Activated T-cell treated with anti-CD3 and anti-CD28 coated beads, Interleukin-2, amount 50 U/mL, for 1 hour (primary cell): ENCODE measurements at regions not wholly inside any gene's neighbourhood (a gene's known extent, or its start where the extent isn't known, plus 50 kb on each side); places are given as distances from the start of the nearest gene placed in this dataset.
"Not testable (repeated sequence)": the region's sequence is repeated elsewhere in the genome, so short reads cannot be mapped to it uniquely, and the experiment has no call there.

Experiments used
- DNase-seq: peaks from one replicate; pipeline ENCODE4 v3.0.0-alpha.2; 2020

- no peak for DNase-seq
These were observed 296.6 kb upstream of the DAB2 start for GRCh38 chr5:39721394-39721793.

GRCh38 chr5:39720136-39720535 is 295.4 kb upstream of the DAB2 start:
- DNase-seq, result no peak

DNA sequence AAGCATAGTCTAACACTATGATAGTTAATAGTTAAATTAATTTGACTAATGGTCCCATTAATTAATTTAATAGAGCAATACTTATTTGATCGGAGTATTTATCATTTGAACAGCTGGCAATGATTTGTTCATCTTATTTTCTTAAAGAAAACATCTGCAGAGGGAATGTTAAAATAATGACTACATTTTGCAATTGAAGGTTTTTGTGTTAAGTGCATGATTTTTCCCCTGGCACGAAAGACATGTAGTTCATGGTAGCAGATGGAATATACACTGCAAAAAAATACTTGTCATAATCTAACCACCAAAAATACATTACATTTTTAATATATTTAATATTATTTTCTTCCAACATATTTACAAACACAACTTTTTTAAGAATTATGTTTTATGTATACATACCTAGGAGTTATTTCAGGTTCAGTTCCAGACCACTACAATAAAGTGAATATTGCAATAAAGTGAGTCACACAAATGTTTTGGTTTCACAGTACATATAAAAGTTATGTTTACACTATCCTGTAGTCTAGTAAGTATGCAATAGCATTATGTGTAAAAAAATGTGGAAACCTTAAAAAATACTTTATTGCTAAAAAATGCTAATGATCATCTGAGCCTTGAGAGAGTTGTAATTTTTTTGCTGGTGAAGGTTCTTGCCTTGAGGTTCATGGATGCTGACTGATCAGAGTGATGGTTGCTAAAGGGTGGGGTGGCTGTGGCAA is 292.6 kb upstream of the DAB2 start:
- DNase-seq, result no peak

DNA sequence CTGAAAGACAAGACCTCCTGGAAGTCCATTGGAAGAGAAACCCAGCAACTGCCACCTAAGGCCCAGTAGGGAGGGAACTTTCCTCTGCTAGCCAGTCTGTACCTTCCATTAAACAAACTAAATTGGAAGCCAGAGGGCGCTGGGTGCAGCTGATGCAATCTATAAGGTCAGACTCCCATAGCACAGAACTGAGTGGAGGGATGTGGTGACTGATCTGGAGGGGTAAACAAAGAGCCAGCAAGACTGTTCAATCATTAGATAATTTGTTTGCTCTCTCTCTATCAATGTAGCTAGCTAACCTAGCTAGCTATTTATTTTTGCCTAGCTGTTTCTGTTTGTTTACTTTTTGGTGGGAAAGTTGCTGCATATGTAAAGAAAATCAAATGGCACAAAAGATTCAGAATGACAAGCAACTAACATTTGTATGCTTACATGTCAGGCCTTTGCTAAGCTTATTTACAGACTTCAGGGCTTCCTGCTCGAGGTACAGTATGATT is 291.8 kb upstream of the DAB2 start:
- peak; percentile 17 for DNase-seq

DNA sequence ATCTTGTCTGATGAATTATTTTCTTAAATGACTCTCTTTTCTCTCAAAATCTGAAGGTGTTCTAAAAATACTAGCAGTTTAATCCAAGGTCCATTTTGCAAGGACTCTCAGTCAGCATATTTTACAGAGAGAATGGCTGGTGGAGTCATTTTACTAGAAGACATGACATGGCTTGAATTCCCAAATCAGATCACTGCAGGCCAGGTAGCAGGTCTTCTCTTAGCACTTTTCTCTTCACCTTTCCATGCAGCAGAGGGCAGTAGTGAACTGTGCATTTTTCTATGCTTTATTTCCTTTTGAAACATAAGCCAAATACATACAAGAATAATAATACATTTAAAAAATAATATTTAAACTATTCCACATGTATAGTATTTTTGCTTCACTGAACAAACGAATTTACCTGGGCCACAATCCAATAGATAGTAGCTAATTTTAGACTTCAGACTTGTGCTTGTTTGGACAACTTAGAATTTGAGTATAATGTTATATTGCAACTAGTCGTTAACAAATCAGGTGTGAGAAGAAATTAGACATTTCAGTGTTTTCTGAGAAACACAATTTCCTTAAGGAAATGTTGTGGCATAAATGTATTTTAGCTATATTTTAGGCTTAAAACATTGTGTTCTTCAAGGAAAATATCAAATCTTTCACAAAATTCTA is 289.4 kb upstream of the DAB2 start:
- DNase-seq, result no peak

- DNase-seq, result no peak
These were observed 288.6 kb upstream of the DAB2 start for GRCh38 chr5:39713250-39713916.

GRCh38 chr5:39712316-39713249 is 287.8 kb upstream of the DAB2 start:
- no peak for DNase-seq

DNA sequence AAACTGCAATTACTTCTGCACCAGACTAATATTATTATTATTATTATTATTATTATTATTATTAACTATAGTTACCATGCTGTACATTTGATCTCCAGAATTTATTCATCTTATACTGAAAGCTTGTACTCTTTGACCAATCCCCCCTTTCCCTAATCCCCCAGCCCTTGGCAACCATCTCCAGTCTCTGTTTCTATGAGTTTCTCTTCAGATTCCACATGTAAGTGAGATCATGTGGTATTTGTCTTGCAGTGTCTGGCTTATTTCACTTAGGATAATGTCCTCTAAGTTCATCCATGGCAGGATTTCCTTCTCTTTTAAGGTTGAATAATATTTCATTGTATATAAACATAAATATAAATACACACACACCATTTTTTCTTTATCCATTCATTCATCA is 287.0 kb upstream of the DAB2 start:
- no peak for DNase-seq

- DNase-seq, result no peak
These were observed 284.3 kb upstream of the DAB2 start for GRCh38 chr5:39709032-39709431.

GRCh38 chr5:39702928-39703327 is 278.1 kb upstream of the DAB2 start:
- DNase-seq, result no peak

DNA sequence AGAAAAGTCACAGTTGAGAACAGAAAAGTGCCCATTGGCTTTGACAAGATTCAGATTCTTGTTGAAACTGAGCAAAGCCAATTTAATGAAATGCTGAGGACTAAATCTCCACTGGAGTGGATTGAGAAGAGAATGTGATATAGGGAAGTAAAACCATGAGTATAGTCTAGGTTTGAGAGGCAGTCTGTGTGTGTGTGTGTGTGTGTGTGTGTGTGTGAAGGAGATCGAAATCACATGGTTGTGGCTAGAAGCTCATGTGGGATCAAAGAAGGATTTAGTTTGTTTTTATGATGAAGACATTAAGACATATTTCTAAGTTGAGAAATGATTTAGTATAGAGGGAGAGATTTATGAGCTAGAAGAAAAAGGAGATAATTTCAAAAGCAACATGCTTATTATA is 275.7 kb upstream of the DAB2 start:
- no peak for DNase-seq

DNA sequence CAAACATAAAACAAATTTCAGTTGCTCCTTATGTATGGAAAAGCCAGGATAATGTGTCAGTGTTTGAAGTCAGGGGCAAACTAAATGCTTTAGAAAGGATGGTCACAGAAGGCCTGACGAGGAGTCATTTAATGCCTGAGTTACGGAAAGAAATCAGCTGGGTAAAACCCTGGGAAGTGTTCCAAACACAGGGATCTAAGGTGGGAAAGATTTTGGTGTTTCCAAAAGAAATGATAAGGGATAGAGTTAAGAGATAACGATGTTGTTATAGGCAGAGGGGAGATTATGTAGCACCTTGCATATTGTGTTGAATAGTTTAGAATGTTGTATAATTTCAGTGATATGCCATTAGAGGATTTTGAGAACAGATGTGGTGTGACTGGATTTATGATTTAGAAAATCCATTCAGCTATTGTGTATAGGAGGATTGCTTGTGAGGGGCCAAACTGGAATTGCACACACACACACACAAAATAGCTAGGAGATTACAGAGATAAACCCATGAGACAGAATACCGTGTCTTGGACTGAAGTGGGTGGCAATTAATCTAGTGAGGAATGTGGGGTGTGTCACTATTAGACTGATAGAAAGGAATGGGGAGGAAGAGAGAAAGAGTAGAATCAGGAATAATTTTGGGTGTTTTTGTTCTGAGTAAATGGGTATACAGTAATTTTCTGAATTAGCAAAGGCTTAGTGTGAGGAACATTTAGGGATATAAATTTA is 274.2 kb upstream of the DAB2 start:
- no peak for DNase-seq

- no peak for DNase-seq
These were observed 273.1 kb upstream of the DAB2 start for GRCh38 chr5:39697881-39698280.

DNA sequence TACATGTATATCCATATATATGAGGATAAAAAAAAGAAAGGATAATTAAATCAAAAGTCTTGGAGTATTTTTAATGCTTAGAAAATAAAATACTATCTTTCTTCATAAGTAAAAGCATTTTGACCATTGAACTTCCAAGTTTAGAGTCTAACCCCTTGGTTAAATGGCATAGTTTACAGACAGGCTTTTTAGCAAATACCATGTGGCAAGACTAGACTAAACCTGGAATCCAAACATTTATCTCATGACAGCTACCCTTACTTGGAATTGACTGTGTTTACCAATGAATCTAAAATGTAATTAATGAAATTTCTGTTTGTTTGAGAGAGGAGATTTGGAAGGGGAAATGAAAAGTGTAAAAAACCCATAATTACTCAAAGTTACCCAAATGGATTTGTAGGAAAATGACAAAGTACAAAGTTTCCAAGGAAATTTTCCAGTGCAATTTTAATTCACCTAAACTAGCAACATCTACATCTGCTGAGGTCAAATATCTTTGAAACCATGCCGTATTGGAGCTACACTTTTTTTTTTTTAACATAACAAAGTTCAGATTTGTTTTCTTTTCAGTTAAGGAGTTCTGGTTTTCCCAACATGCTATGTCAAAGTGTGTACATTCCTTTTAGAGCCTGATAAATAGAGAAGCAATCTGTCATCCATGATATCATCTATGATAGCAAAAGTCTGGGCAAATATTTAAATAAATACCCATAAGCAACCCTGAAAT is 272.1 kb upstream of the DAB2 start:
- DNase-seq, result no peak

GRCh38 chr5:39691993-39692392 is 267.2 kb upstream of the DAB2 start:
- DNase-seq, result no peak

DNA sequence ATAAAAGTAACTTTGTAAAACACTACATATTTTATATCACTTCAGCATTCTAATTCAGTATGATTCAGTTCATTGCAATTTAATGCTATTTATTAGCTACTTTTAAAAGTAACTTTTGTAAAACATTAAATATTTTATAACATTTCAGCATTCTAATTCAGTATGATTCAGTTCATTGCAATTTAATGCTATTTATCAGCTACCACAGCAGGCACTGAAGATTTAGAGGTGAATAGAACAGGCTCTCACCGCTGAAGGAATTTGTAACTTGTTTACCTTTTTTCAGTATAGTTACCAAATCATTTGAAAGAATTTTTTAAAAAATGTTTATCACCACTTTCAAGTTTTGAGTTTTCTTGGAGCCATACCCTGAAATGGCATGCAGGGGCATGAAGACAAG is 266.4 kb upstream of the DAB2 start:
- DNase-seq, result no peak

- no peak for DNase-seq
These were observed 265.1 kb upstream of the DAB2 start for GRCh38 chr5:39689919-39690318.

DNA sequence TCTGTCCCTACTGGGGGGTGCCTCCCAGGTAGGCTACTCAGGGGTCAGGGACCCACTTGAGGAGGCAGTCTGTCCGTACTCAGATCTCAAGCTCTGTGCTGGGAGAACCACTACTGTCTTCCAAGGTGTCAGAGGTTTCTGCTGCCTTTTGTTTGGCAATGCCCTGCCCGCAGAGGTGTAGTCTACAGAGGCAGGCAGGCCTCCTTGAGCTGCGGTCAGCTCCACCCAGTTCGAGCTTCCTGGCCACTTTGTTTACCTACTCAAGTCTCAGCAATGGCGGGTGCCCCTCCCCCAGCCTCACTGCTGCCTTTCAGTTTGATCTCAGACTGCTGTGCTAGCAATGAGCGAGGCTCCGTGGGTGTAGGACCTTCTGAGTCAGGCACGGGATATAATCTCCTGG is 263.1 kb upstream of the DAB2 start:
- DNase-seq, result not testable (repeated sequence)

GRCh38 chr5:39680213-39680612 is 255.4 kb upstream of the DAB2 start:
- DNase-seq, result no peak

DNA sequence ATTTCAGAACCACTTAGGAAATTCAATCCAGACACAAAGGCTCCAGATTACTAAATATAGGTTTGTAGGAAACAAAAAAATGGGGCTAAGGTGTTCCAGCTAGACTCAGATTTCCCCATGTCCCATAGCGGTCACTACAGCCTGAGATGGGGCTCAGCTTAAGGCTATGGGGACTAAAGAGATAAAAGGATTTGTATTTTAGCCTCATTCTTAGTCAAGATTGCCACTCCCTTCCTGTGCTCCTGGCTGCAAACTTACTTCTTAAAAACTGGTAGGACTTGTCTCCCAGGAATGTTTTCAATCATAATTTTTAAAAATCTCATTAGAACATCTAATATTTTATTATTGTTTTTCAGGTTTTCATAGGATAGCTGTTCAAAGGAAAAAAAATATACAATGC is 253.8 kb upstream of the DAB2 start:
- DNase-seq, result no peak

DNA sequence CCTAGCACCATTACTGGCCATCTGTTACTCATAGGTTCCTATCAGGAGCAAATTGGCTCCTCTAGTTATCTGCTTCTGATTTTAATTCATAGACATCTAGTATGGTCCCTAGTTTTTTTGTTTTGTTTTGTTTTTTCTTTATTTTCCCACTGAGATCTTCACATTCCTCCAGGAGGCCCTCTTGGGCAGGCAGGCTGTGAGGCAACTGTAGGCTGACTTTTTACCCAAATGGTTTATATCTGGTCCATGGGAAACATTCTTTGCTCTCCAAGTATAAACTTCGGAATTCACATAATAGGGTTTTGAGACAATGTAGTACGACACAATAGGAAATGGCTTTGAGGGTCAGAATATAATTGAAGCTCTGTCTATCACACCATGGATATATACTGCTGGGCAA is 250.9 kb upstream of the DAB2 start:
- DNase-seq, result no peak
